KMS-11 (cell line): ENCODE measurements at regions not wholly inside any gene's neighbourhood (a gene's known extent, or its start where the extent isn't known, plus 50 kb on each side); places are given as distances from the start of the nearest gene placed in this dataset.

Experiments used
- H2AFZ ChIP-seq: fragments of 200-600 bp; sonication (generic); 2 replicates; pipeline ENCODE4 v1.6.1; 2016; ENCODE audit warnings: antibody characterized with exemption, mixed run types, low read depth
- H3K27ac ChIP-seq: fragments of 200-600 bp; sonication (generic); 2 replicates; pipeline ENCODE4 v1.6.1; 2016; ENCODE audit warnings: mild to moderate bottlenecking, mixed run types
- H3K27me3 ChIP-seq: fragments of 200-600 bp; sonication (generic); 2 replicates; pipeline ENCODE4 v1.6.1; 2017; ENCODE audit warnings: mild to moderate bottlenecking, low read depth, mixed run types, moderate library complexity; ENCODE audit not compliant: insufficient read depth
- H3K36me3 ChIP-seq: fragments of 200-600 bp; sonication (generic); 2 replicates; pipeline ENCODE4 v1.6.1; 2017; ENCODE audit warnings: mild to moderate bottlenecking, mixed run types; ENCODE audit not compliant: insufficient read depth
- H3K4me1 ChIP-seq: fragments of 200-600 bp; sonication (generic); 2 replicates; pipeline ENCODE4 v1.6.1; 2016; ENCODE audit warnings: mild to moderate bottlenecking, low read depth, mixed run types; ENCODE audit not compliant: poor library complexity, severe bottlenecking
- H3K4me2 ChIP-seq: fragments of 200-600 bp; sonication (generic); 2 replicates; pipeline ENCODE4 v1.7.0; 2016; ENCODE audit warnings: mild to moderate bottlenecking, mixed run types
- H3K4me3 ChIP-seq: fragments of 200-600 bp; sonication (generic); IDR thresholded peaks from 2 replicates; pipeline ENCODE4 v1.6.1; 2017; ENCODE audit warnings: low read depth, low read length, mixed read lengths; ENCODE audit not compliant: insufficient read depth
- H3K79me2 ChIP-seq: fragments of 200-600 bp; sonication (generic); 2 replicates; pipeline ENCODE4 v1.6.1; 2016; ENCODE audit warnings: low read depth, mixed run types; ENCODE audit not compliant: insufficient read depth
- H3K9ac ChIP-seq: fragments of 200-600 bp; sonication (generic); 2 replicates; pipeline ENCODE4 v1.6.1; 2016; ENCODE audit warnings: mild to moderate bottlenecking, mixed run types
- H4K20me1 ChIP-seq: fragments of 200-600 bp; sonication (generic); 2 replicates; pipeline ENCODE4 v1.6.1; 2016; ENCODE audit warnings: mild to moderate bottlenecking, mixed run types; ENCODE audit not compliant: insufficient read depth
- CTCF ChIP-seq: fragments of 200-600 bp; sonication (generic); conservative IDR thresholded peaks from 2 replicates; pipeline ENCODE4 v1.6.1; 2017; ENCODE audit warnings: low read depth, mild to moderate bottlenecking, antibody characterized with exemption, low read length, moderate library complexity, mixed read lengths

GRCh38 chr3:194955546-194955945 is 269.9 kb downstream of the FAM43A start:
- no peak for TF ChIP-seq CTCF
- H3K36me3 ChIP-seq = no peaks in the 10 kb centered on the region
- no peaks in the 10 kb centered on the region for H4K20me1 ChIP-seq
- no peak overlapping the region for H3K9ac ChIP-seq
- no peaks in the 10 kb centered on the region for H3K27me3 ChIP-seq
- H2AFZ ChIP-seq = no peak overlapping the region
- H3K4me1 ChIP-seq = no peaks in the 10 kb centered on the region
- H3K4me2 ChIP-seq = no peak overlapping the region
- no peak overlapping the region for H3K27ac ChIP-seq
- no peaks in the 10 kb centered on the region for H3K79me2 ChIP-seq
- no peak overlapping the region for H3K4me3 ChIP-seq

- TF ChIP-seq CTCF = no peak
- Histone ChIP-seq H4K20me1 (no peaks in the 10 kb centered on the region), H3K4me2 (no peak overlapping the region), H3K4me3 (no peak overlapping the region), H3K27me3 (no peaks in the 10 kb centered on the region), H3K27ac (no peak overlapping the region), H3K9ac (no peak overlapping the region), H2AFZ (no peak overlapping the region), H3K36me3 (no peaks in the 10 kb centered on the region), H3K4me1 (no peaks in the 10 kb centered on the region), H3K79me2 (no peaks in the 10 kb centered on the region)
These were observed 270.5 kb downstream of the FAM43A start for GRCh38 chr3:194955979-194956696.

- Histone ChIP-seq H3K9ac (no peak overlapping the region), H3K79me2 (no peaks in the 10 kb centered on the region), H4K20me1 (no peaks in the 10 kb centered on the region), H2AFZ (no peak overlapping the region), H3K4me3 (no peak overlapping the region), H3K27ac (no peak overlapping the region), H3K27me3 (no peaks in the 10 kb centered on the region), H3K36me3 (no peaks in the 10 kb centered on the region), H3K4me2 (no peak overlapping the region), H3K4me1 (no peaks in the 10 kb centered on the region)
- no peak for TF ChIP-seq CTCF
These were observed 271.2 kb downstream of the FAM43A start for GRCh38 chr3:194956697-194957396.

GRCh38 chr3:194957743-194958240 is 272.1 kb downstream of the FAM43A start:
- no peak overlapping the region for H3K4me2 ChIP-seq

More at GRCh38 chr3:194957743-194958240, 272.1 kb downstream of the FAM43A start:
- no peak overlapping the region for H3K9ac ChIP-seq
- no peak overlapping the region for H2AFZ ChIP-seq
- no peaks in the 10 kb centered on the region for H3K4me1 ChIP-seq
- H4K20me1 ChIP-seq = no peaks in the 10 kb centered on the region
- no peak overlapping the region for H3K27ac ChIP-seq
- TF ChIP-seq CTCF = no peak
- H3K4me3 ChIP-seq = no peak overlapping the region
- H3K79me2 ChIP-seq = no peaks in the 10 kb centered on the region
- no peaks in the 10 kb centered on the region for H3K36me3 ChIP-seq
- H3K27me3 ChIP-seq = no peaks in the 10 kb centered on the region
